Lung (tissue), 12 donors: ENCODE measurements at regions not wholly inside any gene's neighbourhood (a gene's known extent, or its start where the extent isn't known, plus 50 kb on each side); places are given as distances from the start of the nearest gene placed in this dataset. TPM values are rescaled to one million over a fixed set of nuclear protein-coding genes. Genes with fewer than 3 reads are reported as not detected.
A peak's percentile ranks its signal among the peaks of the same experiment; 100 is the strongest.

ENCODE experiments used
- ATAC-seq: fragments of 200-7000 bp; cut with Tn5 transposase; one replicate; pipeline ENCODE4 v1.9.1; 2020; ENCODE audit warnings: moderate number of reproducible peaks; ENCODE audit not compliant: insufficient read depth, low FRiP score
- DNase-seq, 3 donors: peaks; one replicate each; pipeline ENCODE4 v3.0.0-alpha.2; 2013 to 2017
- H3K27ac ChIP-seq, 2 donors: one replicate each; pipeline ENCODE4 v1.5.1; 2013; ENCODE audit warnings: mild to moderate bottlenecking in 2 of 2, moderate library complexity in 2 of 2, control low read depth in 1 of 2, inconsistent platforms in 1 of 2, low read depth in 1 of 2, low read length in 1 of 2
- H3K27me3 ChIP-seq, 3 donors: one replicate each; pipeline ENCODE4 v1.5.1; 2013; ENCODE audit warnings: low read length in 2 of 3; ENCODE audit not compliant: control insufficient read depth in 3 of 3, insufficient read depth in 3 of 3
- H3K36me3 ChIP-seq, 4 donors: one replicate each; pipeline ENCODE4 v1.5.1; 2013; ENCODE audit warnings: low read length in 4 of 4, mild to moderate bottlenecking in 1 of 4, moderate library complexity in 1 of 4; ENCODE audit not compliant: control insufficient read depth in 4 of 4, insufficient read depth in 4 of 4
- H3K4me1 ChIP-seq, 5 donors: one replicate each; pipeline ENCODE4 v1.5.1; 2013; ENCODE audit warnings: low read length in 5 of 5, mild to moderate bottlenecking in 2 of 5, moderate library complexity in 1 of 5; ENCODE audit not compliant: control insufficient read depth in 5 of 5, insufficient read depth in 5 of 5
- H3K4me3 ChIP-seq: one replicate; pipeline ENCODE4 v1.5.1; 2013; ENCODE audit warnings: mild to moderate bottlenecking, control low read depth, moderate library complexity
- H3K9ac ChIP-seq, 2 donors: one replicate each; pipeline ENCODE4 v1.5.1; 2013; ENCODE audit warnings: low read length in 2 of 2, control low read depth in 1 of 2; ENCODE audit not compliant: insufficient read depth in 1 of 2
- H3K9me3 ChIP-seq, 4 donors: one replicate each; pipeline ENCODE4 v1.5.1; 2013; ENCODE audit warnings: low read length in 3 of 4, mild to moderate bottlenecking in 1 of 4, moderate library complexity in 1 of 4; ENCODE audit not compliant: control insufficient read depth in 4 of 4, insufficient read depth in 3 of 4
- CTCF ChIP-seq: IDR thresholded peaks from 2 replicates; pipeline ENCODE4 v1.5.1; 2012; ENCODE audit warnings: mild to moderate bottlenecking; ENCODE audit errors: control extremely low read depth, extremely low read depth
- WGBS, 2 donors: extraction: QIAGEN DNeasy Blood & Tissue Kit; methylation state at CpG; one replicate each; pipeline ENCODE4 v1.1.7; 2013; 5-methylcytosine and 5-hydroxymethylcytosine counted together
- small RNA-seq: library from RNA; depleted of rRNA; stranded (forward); fragments of <200 nt; gene quantifications from one replicate; pipeline ENCODE3, GENCODE V24; 2014; ENCODE audit warnings: low replicate concordance
- donor health status: control.
- donor health status: control.
- donor health status: Bipolar disorder and iron deficiency.
- donor health status: healthy.
- donor health status: DM: yes; HTN: yes; CAD: no.

GRCh38 chr4:117971403-117971802 is 62.9 kb upstream of the NDST3 start:
- Histone ChIP-seq H3K27me3 (no peaks in the 10 kb centered on the region), H3K9ac (no peak overlapping the region), H3K36me3 (no peaks in the 10 kb centered on the region), H3K4me1 (no peaks in the 10 kb centered on the region), H3K27ac (no peak overlapping the region), H3K4me3 (no peak overlapping the region), H3K9me3 (no peaks in the 10 kb centered on the region)
- DNase-seq (no peak), ATAC-seq (no peak)
- no peak for TF ChIP-seq CTCF
- 51% methylated on average over 2 of the region's 2 CpGs for WGBS, 2 donors

- Histone ChIP-seq H3K9ac (no peak overlapping the region), H3K36me3 (no peaks in the 10 kb centered on the region), H3K4me1 (no peaks in the 10 kb centered on the region), H3K9me3 (no peaks in the 10 kb centered on the region), H3K27me3 (no peaks in the 10 kb centered on the region), H3K27ac (no peak overlapping the region), H3K4me3 (no peak overlapping the region)
- 42 to 54% methylated on average over 5 of the region's 5 CpGs for WGBS, 2 donors
- ATAC-seq (no peak), DNase-seq (peak in 1 of 3 donors; percentile 1)
- TF ChIP-seq CTCF: no peak
Measured at GRCh38 chr4:117983541-117984365, 50.5 kb upstream of the NDST3 start.

GRCh38 chr4:117984366-117984680 is 50.0 kb upstream of the NDST3 start:
- Histone ChIP-seq H3K4me3 (no peak overlapping the region), H3K36me3 (no peaks in the 10 kb centered on the region), H3K27ac (no peak overlapping the region), H3K9ac (no peak overlapping the region), H3K9me3 (no peaks in the 10 kb centered on the region), H3K4me1 (no peaks in the 10 kb centered on the region), H3K27me3 (no peaks in the 10 kb centered on the region)
- ATAC-seq: no peak
- no peak for TF ChIP-seq CTCF
- DNase-seq: no peak
- WGBS, 2 donors: 83 to 85% methylated on average over 2 of the region's 2 CpGs

Small RNAs in the stretch of these regions (small RNA-seq; reads per million reads assigned to genes)
- not detected for gene AC107399.1
